ENCODE measurements at regions not wholly inside any gene's neighbourhood (a gene's known extent, or its start where the extent isn't known, plus 50 kb on each side); places are given as distances from the start of the nearest gene placed in this dataset.

DNA sequence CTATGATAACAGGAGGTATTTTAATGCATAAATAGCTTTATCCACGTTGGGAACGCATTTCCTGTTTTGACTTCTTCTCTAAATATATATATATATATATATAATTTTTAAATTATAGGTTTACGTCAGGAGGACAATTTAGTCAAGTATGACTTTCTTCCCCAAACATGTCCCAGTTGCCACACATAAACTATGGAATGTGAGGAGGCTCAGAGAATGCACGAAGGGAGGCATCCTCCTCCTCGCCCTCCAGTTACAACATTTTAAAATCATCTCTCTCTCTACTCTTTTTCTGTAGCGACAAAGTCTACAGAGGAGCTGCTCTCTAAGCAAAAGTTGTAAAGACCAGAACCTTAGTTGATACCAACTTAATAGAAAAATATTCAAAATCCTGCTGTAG is 106.9 kb upstream of the LYZL1 start:
- no peak for DNase-seq

GRCh38 chr10:29183301-29183945 is 105.4 kb upstream of the LYZL1 start:
- DNase-seq = no peak

DNA sequence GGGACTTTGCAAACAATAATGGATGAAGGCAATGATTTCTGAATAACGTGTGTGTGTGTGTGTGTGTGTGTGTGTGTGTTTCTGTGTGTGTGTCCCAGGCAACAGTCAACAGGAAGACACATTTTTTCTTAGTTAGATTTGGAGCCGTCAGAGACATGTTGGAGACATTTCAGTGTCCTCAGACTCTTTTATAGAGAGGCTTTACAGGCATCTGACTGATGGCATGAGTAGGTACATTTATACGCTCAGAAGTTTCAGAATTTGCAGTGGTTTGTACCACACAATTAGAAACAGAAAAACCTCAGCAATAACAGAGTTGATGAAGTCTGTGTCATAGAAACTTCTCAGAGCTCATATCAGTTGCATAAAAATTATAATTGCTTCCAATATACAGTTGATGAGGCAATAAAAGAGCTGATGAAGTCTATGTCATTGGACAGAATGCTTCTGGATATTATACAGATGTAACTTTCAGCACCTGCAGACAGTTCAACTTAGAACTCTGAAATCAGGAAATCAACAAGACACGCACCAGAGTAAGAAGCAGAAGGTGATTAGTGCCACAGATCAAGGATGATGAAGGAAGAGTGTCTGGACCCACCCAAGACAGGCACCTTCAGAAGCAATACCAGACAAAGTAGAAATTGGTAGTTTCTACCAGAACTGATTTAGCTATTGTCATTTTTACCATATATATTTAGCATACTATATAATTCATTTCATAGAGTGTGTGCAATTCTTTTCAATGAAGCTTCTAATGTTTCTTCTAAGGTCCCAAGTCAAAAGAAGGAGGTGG is 104.5 kb upstream of the LYZL1 start:
- no peak for DNase-seq

DNA sequence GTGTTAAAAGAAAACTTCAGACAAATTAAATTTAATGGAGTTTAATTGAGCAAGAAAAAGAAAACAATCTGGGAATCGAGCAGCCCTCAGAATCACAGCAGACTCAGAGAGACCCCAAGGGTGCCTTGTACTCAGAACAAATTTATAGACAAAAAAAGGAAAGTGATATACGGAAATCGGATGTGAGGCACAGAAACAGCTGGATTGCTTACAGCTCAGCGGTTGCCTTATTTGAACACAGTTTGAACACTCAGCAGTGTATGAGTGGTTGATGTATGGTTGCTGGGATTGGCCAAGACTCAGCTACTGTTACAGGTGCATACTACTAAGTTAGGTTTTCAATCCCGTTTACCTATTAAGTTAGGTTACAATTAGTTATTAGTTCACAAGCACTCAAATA is 103.8 kb upstream of the LYZL1 start:
- no peak for DNase-seq

DNA sequence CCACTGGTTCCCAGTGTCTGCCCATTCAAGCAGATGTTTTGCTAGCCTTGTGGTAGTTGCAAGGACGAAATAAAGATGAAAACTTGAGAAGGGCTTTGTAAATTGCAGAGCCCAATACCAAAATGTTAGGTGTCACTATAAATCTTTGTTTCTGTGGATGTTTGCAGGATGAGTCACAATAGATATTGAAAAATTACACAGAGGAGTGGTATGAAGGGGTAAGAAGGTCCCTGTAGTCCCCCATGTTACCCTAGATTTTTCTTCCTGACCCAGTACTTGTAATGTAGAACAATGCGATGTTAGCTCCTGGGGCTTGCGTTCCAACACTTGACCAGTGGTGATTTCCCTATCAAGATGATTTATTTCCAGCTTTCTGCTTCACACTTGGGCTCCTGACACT is 102.6 kb upstream of the LYZL1 start:
- no peak for DNase-seq

DNA sequence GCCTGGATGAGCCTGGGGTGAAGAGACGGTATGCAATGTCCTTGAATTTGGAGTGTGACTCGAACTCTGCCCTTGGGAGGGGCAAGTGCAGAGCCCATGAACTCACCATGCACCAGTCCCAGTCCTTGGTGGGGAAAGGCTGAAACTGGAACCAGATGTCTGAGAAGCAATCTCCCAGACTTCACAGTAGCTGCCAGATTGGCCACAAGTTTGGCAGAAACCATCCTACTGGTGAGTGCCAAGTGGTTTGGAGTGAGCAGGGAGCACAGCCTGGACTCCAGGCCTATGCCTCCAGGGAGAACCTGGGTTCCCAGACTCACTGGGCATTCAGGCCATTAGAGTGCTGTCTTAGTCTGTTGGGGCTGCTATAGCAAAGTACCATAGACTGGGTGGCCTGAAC is 99.6 kb upstream of the LYZL1 start:
- no peak for DNase-seq

DNA sequence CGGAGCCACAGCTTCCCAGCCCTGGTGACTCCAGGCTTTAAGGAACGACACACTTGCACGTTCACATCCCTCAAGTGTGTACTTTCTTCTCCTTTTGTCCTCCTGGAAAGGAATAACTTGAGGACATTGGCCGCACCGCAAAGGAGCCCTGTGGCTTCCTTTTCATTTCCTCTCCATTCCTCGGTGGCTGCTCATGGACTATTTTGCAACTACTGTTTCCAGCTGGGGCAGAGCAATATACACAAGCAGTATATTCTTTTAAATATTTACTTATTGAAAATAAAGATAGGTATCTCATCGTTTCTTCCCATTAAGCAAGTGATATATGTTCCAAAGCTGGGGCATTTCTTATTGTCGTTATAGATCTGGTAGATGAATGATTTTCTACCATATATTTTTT is 97.2 kb upstream of the LYZL1 start:
- no peak for DNase-seq

- no peak for DNase-seq
These were observed 89.5 kb upstream of the LYZL1 start for GRCh38 chr10:29199339-29199738.

GRCh38 chr10:29199941-29200679 is 88.8 kb upstream of the LYZL1 start:
- DNase-seq = no peak

DNA sequence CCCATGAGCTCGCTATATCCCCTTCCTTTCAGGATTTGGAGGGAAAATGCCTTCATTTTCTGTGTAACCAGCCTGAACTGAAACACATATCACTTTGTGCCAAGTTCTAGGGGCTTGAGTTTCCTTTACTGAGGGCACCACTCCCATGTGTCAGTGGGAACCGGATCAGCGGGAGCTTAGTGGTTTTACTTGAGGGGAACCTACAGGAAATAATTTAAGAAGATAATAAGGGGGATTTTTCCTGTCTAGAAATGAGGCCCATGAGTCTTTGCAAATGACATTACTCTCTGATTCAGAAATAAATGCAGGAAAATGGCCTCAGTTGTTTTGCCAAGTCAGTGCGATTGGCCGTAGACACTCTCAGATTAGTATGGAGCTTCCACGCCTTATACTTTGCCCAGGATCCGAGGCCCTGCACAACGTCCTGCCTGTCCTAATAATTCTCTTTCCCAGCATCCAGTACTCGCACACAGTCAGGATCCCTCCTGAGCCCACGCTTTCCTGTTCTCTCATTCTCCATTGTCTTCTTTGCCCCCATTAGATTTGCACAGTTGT is 86.4 kb upstream of the LYZL1 start:
- DNase-seq = no peak

- DNase-seq = no peak
These were observed 85.4 kb upstream of the LYZL1 start for GRCh38 chr10:29203432-29203831.

DNA sequence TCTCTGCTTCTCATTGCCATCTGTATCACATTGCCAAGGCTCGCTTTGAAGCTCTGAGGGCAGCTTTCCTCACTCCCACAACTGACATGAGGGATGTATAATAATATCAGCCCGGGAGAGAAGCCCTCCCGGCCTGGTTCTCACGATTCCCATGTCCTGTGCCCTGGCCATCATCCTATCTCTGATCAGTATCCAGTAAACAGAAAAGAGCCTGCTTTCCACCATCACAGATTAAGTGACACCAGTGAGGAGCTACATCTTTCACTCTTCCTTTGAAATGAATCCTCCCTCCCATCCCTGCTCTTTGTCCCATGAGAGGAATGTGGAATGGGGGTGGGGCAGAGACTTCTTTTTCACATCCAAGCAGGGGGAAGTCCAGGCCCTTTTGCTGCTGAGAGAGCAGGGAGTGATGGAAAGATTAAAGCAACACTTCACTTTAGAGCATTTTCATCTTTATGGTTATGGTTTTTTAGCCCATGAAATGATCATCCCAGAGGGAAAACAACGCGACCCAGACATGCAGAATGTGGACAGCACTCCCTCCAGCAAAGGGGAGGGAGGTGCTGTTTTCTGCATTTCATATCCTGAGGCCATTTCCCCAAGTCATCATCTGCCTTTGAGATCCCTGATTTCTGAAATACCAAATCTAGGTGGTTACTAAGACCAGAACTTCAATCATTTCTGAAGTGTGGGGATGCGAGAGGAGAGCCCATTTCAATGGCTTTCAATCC is 84.6 kb upstream of the LYZL1 start:
- DNase-seq = no peak

GRCh38 chr10:29205787-29206186 is 83.1 kb upstream of the LYZL1 start:
- DNase-seq = no peak

DNA sequence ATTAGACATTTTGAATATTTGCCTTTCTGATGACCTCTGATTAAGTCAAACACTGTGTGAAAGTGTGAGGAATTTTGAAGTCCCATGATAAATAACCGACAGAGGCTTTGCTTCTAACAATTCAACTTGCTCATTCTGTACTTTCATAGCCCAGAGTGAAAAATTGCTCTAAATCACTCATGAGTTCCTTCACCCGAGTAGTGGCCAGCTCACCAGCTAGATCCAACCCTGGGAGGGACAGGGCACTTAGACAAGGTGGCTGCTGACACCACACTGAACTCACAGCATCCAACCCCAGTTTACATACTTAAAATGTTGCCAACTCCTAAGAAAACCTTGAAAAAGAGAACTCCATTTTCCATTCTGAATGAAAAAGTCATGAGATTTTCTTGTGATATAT is 80.0 kb upstream of the LYZL1 start:
- DNase-seq = no peak

- no peak for DNase-seq
These were observed 79.0 kb upstream of the LYZL1 start for GRCh38 chr10:29209830-29210229.

DNA sequence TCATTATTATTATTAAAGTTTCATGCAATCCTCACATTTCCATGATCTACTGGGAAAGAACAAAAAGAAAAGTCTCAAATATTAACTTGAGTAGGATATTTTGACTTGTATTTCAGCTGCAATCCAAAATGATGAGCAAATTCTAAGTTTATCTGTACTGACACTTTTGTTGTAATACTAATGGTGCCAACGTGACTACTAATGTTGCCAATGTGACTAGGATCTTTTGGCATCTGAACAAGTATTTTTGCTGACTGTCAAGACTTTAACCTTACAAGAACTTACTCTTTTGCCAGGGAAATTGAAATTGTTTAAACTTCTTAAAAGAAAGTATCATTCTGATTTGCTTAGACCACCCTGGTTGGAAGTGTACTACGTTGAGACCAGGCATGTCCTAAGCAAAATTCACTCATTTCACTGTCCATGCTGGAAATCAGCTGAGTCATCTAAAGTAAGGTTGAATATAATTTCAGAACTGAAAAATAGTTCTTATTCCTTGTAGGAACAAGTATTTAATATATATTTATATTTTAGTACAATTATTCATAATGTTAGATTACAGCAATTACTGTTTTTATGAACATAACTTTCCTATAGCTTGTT is 78.5 kb upstream of the LYZL1 start:
- DNase-seq = no peak

GRCh38 chr10:29212597-29212996 is 76.3 kb upstream of the LYZL1 start:
- DNase-seq = no peak

- DNase-seq = no peak
These were observed 74.3 kb upstream of the LYZL1 start for GRCh38 chr10:29214551-29214950.

DNA sequence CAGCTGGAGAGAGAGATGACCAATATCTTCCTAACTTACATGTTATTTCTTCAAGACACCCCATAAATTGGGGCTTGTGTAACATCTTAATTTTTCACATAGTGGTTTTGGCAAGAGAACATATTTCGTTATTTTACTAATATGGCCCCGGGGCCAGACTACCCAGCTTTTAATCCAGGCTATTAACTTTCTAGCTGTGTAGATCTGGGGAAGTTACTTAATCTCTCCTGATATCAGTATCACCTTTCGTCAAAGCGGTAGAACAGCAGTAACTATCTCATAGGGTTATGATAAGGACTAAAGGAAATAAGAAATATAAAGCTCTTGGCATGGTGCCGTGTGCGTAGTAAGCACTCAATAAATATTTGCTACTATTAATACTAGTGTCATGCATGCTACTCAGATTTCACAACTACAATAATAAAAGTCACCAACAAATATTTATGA is 71.6 kb upstream of the LYZL1 start:
- no peak for DNase-seq

DNA sequence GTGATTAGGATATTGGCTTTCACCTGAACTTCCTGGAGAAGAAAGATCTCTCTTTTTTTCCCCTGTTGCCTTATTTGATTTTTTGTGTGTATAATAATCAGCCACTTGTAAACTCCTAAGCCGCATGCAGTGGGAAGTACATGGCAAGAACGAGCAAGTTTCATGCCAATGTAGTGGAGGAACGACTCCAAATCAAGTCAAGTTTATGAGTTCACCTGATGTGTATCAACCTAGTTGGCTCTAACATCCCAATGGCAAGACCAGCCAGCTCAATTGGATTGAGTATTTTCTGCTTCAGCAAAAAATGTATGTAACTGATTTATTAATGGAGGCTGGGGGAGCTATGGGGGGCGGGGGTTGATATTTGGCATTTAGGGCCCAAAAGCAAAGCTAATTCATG is 65.5 kb upstream of the LYZL1 start:
- no peak for DNase-seq

DNA sequence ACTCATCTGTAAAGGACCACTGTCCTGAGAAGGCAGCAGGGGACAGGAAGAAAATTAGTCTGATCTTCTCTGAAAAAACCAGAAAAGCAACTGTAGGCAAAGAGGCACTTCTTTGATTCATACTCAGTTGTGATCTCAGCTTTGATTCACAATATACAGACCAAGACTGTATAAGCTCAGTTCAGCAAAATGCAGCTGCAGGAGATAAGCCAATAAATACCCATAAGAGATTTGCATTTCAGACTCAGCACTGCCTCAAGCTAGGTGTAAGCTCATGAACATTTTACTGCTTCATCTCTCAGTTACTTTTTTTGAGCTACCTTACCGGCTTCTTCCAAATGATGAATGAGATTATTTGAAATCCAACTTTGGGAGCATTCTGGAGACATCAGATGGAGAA is 64.2 kb upstream of the LYZL1 start:
- no peak for DNase-seq

DNA sequence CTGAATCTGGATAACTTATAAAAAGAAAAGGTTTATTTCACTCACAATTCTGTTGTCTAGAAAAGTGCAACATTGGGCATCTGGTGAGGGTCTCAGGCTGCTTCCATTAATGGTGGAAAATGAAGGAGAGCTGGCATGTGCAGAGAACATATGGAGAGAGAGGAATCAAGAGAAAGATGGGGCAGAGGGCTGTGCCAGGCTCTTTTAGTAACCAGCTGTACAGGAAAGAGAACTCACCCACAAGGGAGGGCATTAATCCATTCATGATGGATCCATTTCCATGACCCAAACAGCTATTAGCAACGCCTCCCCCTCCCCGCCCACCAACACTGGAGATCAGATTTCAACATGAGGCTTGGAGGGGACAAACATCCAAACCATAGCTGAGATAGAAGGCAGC is 61.7 kb upstream of the LYZL1 start:
- DNase-seq = no peak

DNA sequence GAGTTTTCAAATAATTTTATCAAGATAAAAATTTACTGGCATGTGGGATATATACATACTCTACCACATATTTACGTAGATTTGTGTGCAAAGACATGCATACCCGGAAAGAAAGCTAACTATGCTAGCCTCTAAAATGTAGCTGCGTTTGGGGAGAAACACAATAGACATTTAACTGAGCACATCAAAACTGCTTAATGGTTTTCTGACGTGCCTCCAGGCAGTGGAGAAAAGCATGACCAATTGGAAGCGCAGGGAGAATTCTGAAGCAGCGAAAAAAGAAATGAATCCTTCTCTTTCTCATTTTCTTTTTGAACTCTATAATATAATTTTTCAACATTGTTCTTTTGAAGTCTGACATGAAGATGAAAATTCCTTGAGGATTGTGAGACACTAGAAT is 60.3 kb upstream of the LYZL1 start:
- no peak for DNase-seq
